Neural crest cell (in vitro differentiated cells): ENCODE measurements at regions not wholly inside any gene's neighbourhood (a gene's known extent, or its start where the extent isn't known, plus 50 kb on each side); places are given as distances from the start of the nearest gene placed in this dataset.

Experiments used
- DNase-seq: peaks from one replicate; pipeline ENCODE4 v3.0.0; 2021; ENCODE audit warnings: low read depth, mixed read lengths, low spot score
- H3K27ac Mint-ChIP-seq: one replicate; pipeline ENCODE4 v1.8.0; 2021; ENCODE audit warnings: mild to moderate bottlenecking, mixed read lengths; ENCODE audit not compliant: unreplicated experiment
- H3K27me3 Mint-ChIP-seq: 2 replicates; pipeline ENCODE4 v1.8.0; 2021; ENCODE audit warnings: low read depth, mild to moderate bottlenecking, mixed read lengths
- H3K36me3 Mint-ChIP-seq: 2 replicates; pipeline ENCODE4 v1.8.0; 2021; ENCODE audit warnings: low read depth, mild to moderate bottlenecking, mixed read lengths
- H3K4me1 Mint-ChIP-seq: 2 replicates; pipeline ENCODE4 v1.8.0; 2021; ENCODE audit warnings: mixed read lengths
- H3K4me3 Mint-ChIP-seq: one replicate; pipeline ENCODE4 v1.8.0; 2021; ENCODE audit warnings: mild to moderate bottlenecking, mixed read lengths
- H3K9me3 Mint-ChIP-seq: 2 replicates; pipeline ENCODE4 v1.8.0; 2021; ENCODE audit warnings: mixed read lengths
- TF ChIP-seq, protein P1 (sequence below): fragments of 200-600 bp; sonication (generic); conservative IDR thresholded peaks from 2 replicates; pipeline ENCODE4 v1.5.0; 2021; ENCODE audit warnings: antibody characterized with exemption, mild to moderate bottlenecking

DNA sequence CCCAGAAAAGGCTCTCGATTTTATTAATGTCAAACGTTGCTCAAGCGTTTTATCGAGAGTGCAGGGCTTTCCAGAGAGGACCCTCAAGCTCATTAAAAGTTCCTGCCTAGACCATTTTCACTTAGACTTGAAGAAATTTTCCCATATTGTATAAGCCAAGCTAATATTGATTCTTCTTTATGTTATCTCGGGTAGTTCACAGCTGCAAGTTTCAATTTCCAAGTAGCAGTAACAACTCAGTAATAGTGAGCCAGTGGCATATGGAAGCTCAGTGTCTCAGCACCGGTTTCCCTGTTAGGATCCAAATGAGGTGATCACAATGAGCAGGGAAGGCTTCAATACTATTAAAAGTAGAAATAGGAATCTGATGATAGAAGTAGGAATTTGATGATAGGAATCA, 274.5 kb downstream of the TMX3 start:
- TF ChIP-seq, protein P1, sequence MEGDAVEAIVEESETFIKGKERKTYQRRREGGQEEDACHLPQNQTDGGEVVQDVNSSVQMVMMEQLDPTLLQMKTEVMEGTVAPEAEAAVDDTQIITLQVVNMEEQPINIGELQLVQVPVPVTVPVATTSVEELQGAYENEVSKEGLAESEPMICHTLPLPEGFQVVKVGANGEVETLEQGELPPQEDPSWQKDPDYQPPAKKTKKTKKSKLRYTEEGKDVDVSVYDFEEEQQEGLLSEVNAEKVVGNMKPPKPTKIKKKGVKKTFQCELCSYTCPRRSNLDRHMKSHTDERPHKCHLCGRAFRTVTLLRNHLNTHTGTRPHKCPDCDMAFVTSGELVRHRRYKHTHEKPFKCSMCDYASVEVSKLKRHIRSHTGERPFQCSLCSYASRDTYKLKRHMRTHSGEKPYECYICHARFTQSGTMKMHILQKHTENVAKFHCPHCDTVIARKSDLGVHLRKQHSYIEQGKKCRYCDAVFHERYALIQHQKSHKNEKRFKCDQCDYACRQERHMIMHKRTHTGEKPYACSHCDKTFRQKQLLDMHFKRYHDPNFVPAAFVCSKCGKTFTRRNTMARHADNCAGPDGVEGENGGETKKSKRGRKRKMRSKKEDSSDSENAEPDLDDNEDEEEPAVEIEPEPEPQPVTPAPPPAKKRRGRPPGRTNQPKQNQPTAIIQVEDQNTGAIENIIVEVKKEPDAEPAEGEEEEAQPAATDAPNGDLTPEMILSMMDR: no peak

DNA sequence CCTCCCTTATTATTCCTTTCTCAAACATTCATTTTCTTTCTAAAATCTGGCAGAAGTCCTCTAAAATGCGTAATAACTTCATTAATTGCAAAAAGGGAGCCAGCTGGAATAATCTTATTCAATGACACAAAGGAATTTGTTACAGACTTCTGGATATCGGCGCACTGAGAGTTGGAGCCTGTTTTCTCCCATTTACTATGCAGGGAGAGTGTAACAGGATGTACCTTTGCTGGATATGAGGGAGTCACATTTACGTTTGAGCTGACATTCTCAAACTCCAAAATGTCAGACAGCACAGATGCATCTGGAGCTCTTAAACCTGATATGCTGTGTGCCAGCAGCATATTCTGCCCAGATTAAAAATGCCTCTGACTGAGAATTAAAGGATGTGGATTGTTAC, 275.3 kb downstream of the TMX3 start:
- H3K4me3 Mint-ChIP-seq: no peak overlapping the region
- peaks cover 18% of the 10 kb centered on the region for H3K9me3 Mint-ChIP-seq
- TF ChIP-seq, protein P1: no peak
- peaks cover 10% of the 10 kb centered on the region for H3K36me3 Mint-ChIP-seq
- peaks cover 22% of the 10 kb centered on the region for H3K4me1 Mint-ChIP-seq
- no peak for DNase-seq
- no peak overlapping the region for H3K27ac Mint-ChIP-seq
- no peaks in the 10 kb centered on the region for H3K27me3 Mint-ChIP-seq

More for the DNA sequence above, 274.5 kb downstream of the TMX3 start:
- Mint-ChIP-seq H3K9me3 (peaks cover 18% of the 10 kb centered on the region), H3K36me3 (peaks cover 10% of the 10 kb centered on the region), H3K27ac (no peak overlapping the region), H3K4me3 (no peak overlapping the region), H3K27me3 (no peaks in the 10 kb centered on the region), H3K4me1 (peaks cover 22% of the 10 kb centered on the region)
- DNase-seq: no peak

DNA sequence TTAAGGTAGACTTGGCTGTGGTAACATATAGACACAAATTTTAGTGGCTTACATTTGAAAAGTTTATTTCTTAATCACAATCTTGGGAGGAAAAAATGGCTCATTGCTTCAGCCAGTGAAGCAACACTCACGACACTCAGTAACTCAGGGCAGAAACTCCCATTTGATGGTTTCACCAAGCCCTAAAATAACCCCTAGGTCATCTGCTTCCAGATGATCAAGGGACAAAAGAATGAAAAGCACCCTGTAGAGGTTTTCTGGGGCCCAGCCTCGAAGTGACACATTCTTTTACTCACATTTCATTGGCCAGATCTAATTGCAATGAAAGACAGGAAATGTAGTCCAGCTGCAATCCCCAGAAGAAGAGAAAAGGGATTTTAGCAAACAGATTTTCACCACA, 275.9 kb downstream of the TMX3 start:
- no peak overlapping the region for H3K27ac Mint-ChIP-seq
- peaks cover 16% of the 10 kb centered on the region for H3K9me3 Mint-ChIP-seq
- no peaks in the 10 kb centered on the region for H3K27me3 Mint-ChIP-seq
- H3K36me3 Mint-ChIP-seq: peaks cover 7% of the 10 kb centered on the region
- TF ChIP-seq, protein P1: no peak
- no peak for DNase-seq
- H3K4me1 Mint-ChIP-seq: peaks cover 22% of the 10 kb centered on the region
- H3K4me3 Mint-ChIP-seq: no peak overlapping the region

DNA sequence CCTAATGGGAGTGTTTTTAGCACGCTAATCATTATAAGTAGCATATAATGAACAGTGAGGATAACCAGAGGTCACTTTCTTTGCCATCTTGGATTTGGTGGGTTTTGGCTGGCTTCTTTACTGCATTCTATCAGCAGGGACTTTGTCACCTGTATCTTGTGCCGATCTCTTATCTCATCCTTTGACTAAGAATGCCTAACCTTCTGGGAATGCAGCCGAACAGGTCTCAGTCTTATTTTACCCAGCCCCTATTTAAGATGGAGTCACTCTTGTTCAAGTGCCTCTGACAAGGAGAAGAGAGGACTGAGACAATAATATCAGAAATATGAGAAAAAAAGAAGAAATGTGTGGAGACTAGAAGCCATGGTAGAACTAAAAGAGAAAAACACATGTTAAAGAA, 276.4 kb downstream of the TMX3 start:
- Mint-ChIP-seq H3K27me3 (no peaks in the 10 kb centered on the region), H3K4me1 (peaks cover 22% of the 10 kb centered on the region), H3K4me3 (no peak overlapping the region), H3K9me3 (peaks cover 16% of the 10 kb centered on the region), H3K36me3 (peaks cover 7% of the 10 kb centered on the region), H3K27ac (no peak overlapping the region)
- DNase-seq: no peak
- TF ChIP-seq, protein P1: no peak

DNA sequence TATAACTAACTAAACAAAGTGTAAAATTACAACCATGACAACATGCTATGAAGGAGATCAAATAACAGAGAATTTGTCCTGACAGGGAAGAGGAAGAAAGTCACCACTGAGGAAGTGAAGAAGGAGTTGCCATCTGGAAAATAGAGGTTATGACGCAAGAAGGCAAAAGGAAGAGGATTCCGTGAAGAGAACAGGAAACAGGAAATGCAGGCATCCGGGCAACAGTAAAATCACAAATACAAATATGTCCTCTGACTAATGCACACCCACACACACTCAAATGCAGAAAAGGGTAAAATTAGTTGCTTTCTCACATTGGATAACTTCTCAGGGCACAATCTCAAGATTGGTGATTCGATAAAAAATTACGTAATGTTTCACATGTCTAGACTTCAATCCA, 278.4 kb downstream of the TMX3 start:
- Mint-ChIP-seq H3K36me3 (peaks cover 7% of the 10 kb centered on the region), H3K27me3 (no peaks in the 10 kb centered on the region), H3K27ac (no peak overlapping the region), H3K4me1 (peaks cover 22% of the 10 kb centered on the region), H3K4me3 (no peak overlapping the region), H3K9me3 (peaks cover 16% of the 10 kb centered on the region)
- TF ChIP-seq, protein P1: no peak
- no peak for DNase-seq

DNA sequence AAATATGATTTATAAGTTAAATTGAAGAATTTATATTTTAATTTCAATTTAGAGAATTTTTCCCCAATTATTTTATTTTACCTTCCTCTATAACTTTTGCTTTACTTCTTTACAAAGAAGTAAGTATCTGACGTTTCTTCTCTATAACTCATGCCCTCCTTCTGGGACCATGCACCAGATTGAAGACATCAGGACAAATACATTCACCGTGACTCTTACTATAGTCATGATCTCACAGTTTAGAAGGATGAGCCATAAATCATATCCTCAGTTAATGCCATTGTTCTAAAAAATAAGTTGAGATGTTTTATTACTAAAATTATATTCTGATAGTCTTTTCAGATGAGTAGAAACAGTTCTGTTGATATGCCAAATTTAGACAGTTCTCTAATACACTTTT, 279.3 kb downstream of the TMX3 start:
- DNase-seq: no peak
- Mint-ChIP-seq H3K27ac (no peak overlapping the region), H3K27me3 (no peaks in the 10 kb centered on the region), H3K4me1 (peaks cover 22% of the 10 kb centered on the region), H3K4me3 (no peak overlapping the region), H3K36me3 (peaks cover 7% of the 10 kb centered on the region), H3K9me3 (peaks cover 16% of the 10 kb centered on the region)
- TF ChIP-seq, protein P1: no peak
